Stomach (tissue), 8 donors: ENCODE measurements at regions not wholly inside any gene's neighbourhood (a gene's known extent, or its start where the extent isn't known, plus 50 kb on each side); places are given as distances from the start of the nearest gene placed in this dataset.

ENCODE experiments used
- DNase-seq, 2 donors: peaks; one replicate each; pipeline versions ENCODE4 v3.0.0 to v3.0.0-alpha.2; 2013 to 2019
- H3K27ac ChIP-seq, 5 donors: fragments of 200-600 bp in 4 of 5; sonication (generic) in 4 of 5; one replicate each; pipeline ENCODE4 v1.5.1; 2013 to 2019; ENCODE audit warnings: mild to moderate bottlenecking in 1 of 5, moderate library complexity in 1 of 5
- H3K27me3 ChIP-seq, 3 donors: fragments of 200-600 bp; sonication (generic); one replicate each; pipeline ENCODE4 v1.5.1; 2017 to 2019; ENCODE audit warnings: mixed run types in 1 of 3
- H3K36me3 ChIP-seq, 4 donors: fragments of 200-600 bp; sonication (generic); 1 replicate in 3 of 4; 2 replicates in 1 of 4; pipeline ENCODE4 v1.5.1; 2016 to 2019
- H3K4me1 ChIP-seq, 4 donors: fragments of 200-600 bp; sonication (generic); one replicate each; pipeline ENCODE4 v1.5.1; 2016 to 2019
- H3K4me3 ChIP-seq, 4 donors: fragments of 200-600 bp; sonication (generic) in 3 of 4; one replicate each; pipeline ENCODE4 v1.5.1; 2016 to 2019; ENCODE audit warnings: mild to moderate bottlenecking in 1 of 4
- H3K9me3 ChIP-seq, 4 donors: fragments of 200-600 bp; sonication (generic); one replicate each; pipeline ENCODE4 v1.5.1; 2016 to 2019
- EP300 ChIP-seq: sonication (generic); formaldehyde crosslinking; IDR thresholded peaks from one replicate; pipeline ENCODE4 v1.6.1; 2017; ENCODE audit warnings: antibody characterized with exemption
- POLR2A ChIP-seq, 4 donors: fragments of 450-650 bp; IDR thresholded peaks; one replicate each; pipeline ENCODE4 v1.6.1; 2016; ENCODE audit warnings: antibody characterized with exemption in 4 of 4, control low read depth in 2 of 4, mild to moderate bottlenecking in 1 of 4, moderate library complexity in 1 of 4
- POLR2AphosphoS5 ChIP-seq, 3 donors: sonication (generic); formaldehyde crosslinking; IDR thresholded peaks; one replicate each; pipeline ENCODE4 v1.6.1; 2016; ENCODE audit warnings: antibody characterized with exemption in 3 of 3
- WGBS, 5 donors: extraction: QIAGEN DNeasy Blood & Tissue Kit in 3 of 5; methylation state at CpG; one replicate each; pipeline versions ENCODE4 v1.1.5 to v1.1.7; 2013 to 2018; 5-methylcytosine and 5-hydroxymethylcytosine counted together
- intact Hi-C: fragments of 100-400 bp; cut with DNase I; formaldehyde crosslinking; loops from one replicate; pipeline ENCODE4 v1.15.1; 2023; ENCODE audit warnings: low total_unique reads
- TF ChIP-seq, protein P1 (sequence below), 7 experiments: fragments of 450-650 bp in 4 of 7; fragments of 200-600 bp in 3 of 7; sonication (generic) in 3 of 7; IDR thresholded peaks; one replicate each; pipeline ENCODE4 v1.5.1; 2016 to 2019; ENCODE audit warnings: antibody characterized with exemption in 7 of 7, control low read depth in 2 of 7, mild to moderate bottlenecking in 1 of 7
- donor health status: healthy with polysubstance abuse.
- donor health status: Bipolar disorder and iron deficiency.
- donor health status: healthy.

- H3K9me3 ChIP-seq = no peaks in the 10 kb centered on the region
- intact Hi-C loops = no loop called here
- no peaks in the 10 kb centered on the region for H3K4me1 ChIP-seq
- DNase-seq = no peak
- TF ChIP-seq POLR2A (IDR thresholded peaks at IDR 0.05) (no peak), EP300 (no peak), POLR2AphosphoS5 (IDR thresholded peaks at IDR 0.05) (no peak)
- TF ChIP-seq, protein P1, sequence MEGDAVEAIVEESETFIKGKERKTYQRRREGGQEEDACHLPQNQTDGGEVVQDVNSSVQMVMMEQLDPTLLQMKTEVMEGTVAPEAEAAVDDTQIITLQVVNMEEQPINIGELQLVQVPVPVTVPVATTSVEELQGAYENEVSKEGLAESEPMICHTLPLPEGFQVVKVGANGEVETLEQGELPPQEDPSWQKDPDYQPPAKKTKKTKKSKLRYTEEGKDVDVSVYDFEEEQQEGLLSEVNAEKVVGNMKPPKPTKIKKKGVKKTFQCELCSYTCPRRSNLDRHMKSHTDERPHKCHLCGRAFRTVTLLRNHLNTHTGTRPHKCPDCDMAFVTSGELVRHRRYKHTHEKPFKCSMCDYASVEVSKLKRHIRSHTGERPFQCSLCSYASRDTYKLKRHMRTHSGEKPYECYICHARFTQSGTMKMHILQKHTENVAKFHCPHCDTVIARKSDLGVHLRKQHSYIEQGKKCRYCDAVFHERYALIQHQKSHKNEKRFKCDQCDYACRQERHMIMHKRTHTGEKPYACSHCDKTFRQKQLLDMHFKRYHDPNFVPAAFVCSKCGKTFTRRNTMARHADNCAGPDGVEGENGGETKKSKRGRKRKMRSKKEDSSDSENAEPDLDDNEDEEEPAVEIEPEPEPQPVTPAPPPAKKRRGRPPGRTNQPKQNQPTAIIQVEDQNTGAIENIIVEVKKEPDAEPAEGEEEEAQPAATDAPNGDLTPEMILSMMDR (IDR thresholded peaks at IDR 0.05) = no peak
- no peak overlapping the region for H3K4me3 ChIP-seq
- no peaks in the 10 kb centered on the region for H3K36me3 ChIP-seq
- 68 to 90% (median 81%) methylated on average over 4 to 6 of the region's 6 CpGs for WGBS, 5 donors
- no peaks in the 10 kb centered on the region for H3K27me3 ChIP-seq
- H3K27ac ChIP-seq = no peak overlapping the region
Measured at GRCh38 chr3:102741694-102742093, 306.9 kb downstream of the ZPLD1 start.

- TF ChIP-seq POLR2A (IDR thresholded peaks at IDR 0.05) = no peak
- TF ChIP-seq POLR2AphosphoS5 (IDR thresholded peaks at IDR 0.05) = no peak
- TF ChIP-seq, protein P1 (IDR thresholded peaks at IDR 0.05) = no peak
- no peak for TF ChIP-seq EP300
- H3K36me3 ChIP-seq = no peaks in the 10 kb centered on the region
- no peak overlapping the region for H3K27ac ChIP-seq
- no peaks in the 10 kb centered on the region for H3K9me3 ChIP-seq
- intact Hi-C loops = no loop called here
- no peaks in the 10 kb centered on the region for H3K27me3 ChIP-seq
- DNase-seq = no peak
- no peak overlapping the region for H3K4me3 ChIP-seq
- WGBS, 5 donors = 51 to 66% (median 55%) methylated on average over 4 of the region's 4 CpGs
- H3K4me1 ChIP-seq = no peaks in the 10 kb centered on the region
Measured at GRCh38 chr3:102745881-102746280, 311.1 kb downstream of the ZPLD1 start.

DNA sequence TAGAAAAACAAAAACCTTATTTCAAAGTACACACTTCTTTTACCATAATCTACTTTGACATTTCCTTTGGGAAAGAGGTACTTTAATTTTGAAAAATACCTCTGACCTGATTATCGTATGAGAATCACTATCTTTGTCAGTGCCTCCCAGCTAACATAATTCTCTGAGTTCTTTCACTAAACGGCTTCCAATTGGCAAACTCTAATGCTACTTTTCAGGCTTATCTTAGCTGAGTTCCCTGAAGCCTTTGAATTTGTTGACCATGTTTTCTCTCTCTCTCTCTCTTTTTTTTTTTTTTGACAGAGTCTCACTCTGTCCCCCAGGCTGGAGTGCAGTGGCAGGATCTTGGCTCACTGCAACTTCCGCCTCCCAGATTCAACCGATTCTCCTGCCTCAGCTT lies 312.8 kb downstream of the ZPLD1 start:
- H3K4me3 ChIP-seq = no peak overlapping the region

DNA sequence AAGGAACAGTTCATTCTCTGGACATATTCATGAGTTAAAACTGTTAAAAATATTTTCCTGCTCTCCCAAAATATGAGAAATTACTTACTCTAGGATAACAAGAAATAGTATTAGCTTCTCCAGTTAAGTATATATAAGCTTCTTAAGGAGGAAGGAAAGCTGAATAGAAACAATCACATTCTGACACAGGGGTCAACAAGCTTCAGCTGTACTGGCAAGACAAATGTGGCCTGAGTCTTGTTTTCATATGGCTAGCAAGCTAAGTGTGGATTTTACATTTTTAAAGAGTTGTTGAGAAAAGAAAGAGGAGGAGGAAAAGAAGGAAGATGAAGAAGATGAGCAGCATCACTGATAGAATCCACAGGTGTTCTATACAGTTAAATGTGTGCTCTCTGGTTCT lies 313.8 kb downstream of the ZPLD1 start:
- peak in 1 of 2 donors; percentile 8 for DNase-seq
- Histone ChIP-seq H3K36me3 (no peaks in the 10 kb centered on the region), H3K4me3 (no peak overlapping the region), H3K4me1 (no peaks in the 10 kb centered on the region), H3K27me3 (no peaks in the 10 kb centered on the region), H3K9me3 (no peaks in the 10 kb centered on the region), H3K27ac (no peak overlapping the region)
- TF ChIP-seq, protein P1 (IDR thresholded peaks at IDR 0.05) = no peak
- no peak for TF ChIP-seq EP300
- TF ChIP-seq POLR2AphosphoS5 (IDR thresholded peaks at IDR 0.05) = no peak
- TF ChIP-seq POLR2A (IDR thresholded peaks at IDR 0.05) = no peak
- intact Hi-C loops = no loop called here

More for the DNA sequence above, 312.8 kb downstream of the ZPLD1 start:
- TF ChIP-seq POLR2A (IDR thresholded peaks at IDR 0.05) (no peak), POLR2AphosphoS5 (IDR thresholded peaks at IDR 0.05) (no peak), EP300 (no peak)
- TF ChIP-seq, protein P1 (IDR thresholded peaks at IDR 0.05) = no peak
- Histone ChIP-seq H3K4me1 (no peaks in the 10 kb centered on the region), H3K36me3 (no peaks in the 10 kb centered on the region), H3K27me3 (no peaks in the 10 kb centered on the region), H3K9me3 (no peaks in the 10 kb centered on the region), H3K27ac (no peak overlapping the region)
- intact Hi-C loops = no loop called here
- no peak for DNase-seq
- 36 to 59% (median 56%) methylated on average over 4 of the region's 4 CpGs for WGBS, 5 donors
